ENCODE measurements at regions not wholly inside any gene's neighbourhood (a gene's known extent, or its start where the extent isn't known, plus 50 kb on each side); places are given as distances from the start of the nearest gene placed in this dataset.

DNA sequence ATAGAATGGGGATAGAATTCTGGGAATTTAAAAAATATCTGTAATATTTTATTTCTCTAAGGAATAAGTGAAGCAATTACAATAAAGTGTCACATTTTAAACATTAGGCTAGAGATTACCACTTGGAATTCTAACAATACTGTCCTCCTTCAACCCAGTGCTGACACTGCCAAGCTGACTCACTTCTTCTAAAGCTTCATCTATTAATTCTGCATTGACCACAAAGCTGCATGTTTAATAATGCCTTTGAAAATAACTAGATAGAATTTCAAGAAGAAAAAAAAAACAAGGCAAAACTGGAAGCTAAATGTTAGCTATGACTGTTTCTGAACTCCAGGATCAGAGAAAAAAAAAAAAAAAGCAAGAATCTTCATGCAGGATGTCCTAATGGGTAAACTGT lies 970.7 kb upstream of the FBXO33 start (continued):
- TF ChIP-seq, protein P1, sequence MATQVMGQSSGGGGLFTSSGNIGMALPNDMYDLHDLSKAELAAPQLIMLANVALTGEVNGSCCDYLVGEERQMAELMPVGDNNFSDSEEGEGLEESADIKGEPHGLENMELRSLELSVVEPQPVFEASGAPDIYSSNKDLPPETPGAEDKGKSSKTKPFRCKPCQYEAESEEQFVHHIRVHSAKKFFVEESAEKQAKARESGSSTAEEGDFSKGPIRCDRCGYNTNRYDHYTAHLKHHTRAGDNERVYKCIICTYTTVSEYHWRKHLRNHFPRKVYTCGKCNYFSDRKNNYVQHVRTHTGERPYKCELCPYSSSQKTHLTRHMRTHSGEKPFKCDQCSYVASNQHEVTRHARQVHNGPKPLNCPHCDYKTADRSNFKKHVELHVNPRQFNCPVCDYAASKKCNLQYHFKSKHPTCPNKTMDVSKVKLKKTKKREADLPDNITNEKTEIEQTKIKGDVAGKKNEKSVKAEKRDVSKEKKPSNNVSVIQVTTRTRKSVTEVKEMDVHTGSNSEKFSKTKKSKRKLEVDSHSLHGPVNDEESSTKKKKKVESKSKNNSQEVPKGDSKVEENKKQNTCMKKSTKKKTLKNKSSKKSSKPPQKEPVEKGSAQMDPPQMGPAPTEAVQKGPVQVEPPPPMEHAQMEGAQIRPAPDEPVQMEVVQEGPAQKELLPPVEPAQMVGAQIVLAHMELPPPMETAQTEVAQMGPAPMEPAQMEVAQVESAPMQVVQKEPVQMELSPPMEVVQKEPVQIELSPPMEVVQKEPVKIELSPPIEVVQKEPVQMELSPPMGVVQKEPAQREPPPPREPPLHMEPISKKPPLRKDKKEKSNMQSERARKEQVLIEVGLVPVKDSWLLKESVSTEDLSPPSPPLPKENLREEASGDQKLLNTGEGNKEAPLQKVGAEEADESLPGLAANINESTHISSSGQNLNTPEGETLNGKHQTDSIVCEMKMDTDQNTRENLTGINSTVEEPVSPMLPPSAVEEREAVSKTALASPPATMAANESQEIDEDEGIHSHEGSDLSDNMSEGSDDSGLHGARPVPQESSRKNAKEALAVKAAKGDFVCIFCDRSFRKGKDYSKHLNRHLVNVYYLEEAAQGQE (IDR thresholded peaks at IDR 0.05) = no peak

DNA sequence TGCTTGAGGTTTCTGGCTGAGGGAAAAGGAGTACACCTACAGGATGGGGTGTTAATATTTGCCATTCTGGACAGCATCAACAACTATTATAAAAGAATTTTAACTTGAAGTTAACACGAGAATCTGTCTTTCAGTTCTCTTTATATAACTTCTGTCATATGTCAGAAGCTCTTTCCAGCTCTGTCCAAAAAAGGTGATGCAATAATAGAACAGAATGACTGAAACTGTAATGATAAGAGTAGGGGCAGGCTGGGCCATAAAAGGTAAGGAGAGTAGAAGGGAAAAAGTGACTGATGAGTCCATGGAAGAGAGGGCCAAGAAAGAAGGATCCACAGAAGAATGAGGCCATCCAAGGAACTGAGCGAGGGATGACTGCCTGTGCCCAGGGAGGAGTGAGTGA lies 966.7 kb upstream of the FBXO33 start:
- TF ChIP-seq, protein P2, sequence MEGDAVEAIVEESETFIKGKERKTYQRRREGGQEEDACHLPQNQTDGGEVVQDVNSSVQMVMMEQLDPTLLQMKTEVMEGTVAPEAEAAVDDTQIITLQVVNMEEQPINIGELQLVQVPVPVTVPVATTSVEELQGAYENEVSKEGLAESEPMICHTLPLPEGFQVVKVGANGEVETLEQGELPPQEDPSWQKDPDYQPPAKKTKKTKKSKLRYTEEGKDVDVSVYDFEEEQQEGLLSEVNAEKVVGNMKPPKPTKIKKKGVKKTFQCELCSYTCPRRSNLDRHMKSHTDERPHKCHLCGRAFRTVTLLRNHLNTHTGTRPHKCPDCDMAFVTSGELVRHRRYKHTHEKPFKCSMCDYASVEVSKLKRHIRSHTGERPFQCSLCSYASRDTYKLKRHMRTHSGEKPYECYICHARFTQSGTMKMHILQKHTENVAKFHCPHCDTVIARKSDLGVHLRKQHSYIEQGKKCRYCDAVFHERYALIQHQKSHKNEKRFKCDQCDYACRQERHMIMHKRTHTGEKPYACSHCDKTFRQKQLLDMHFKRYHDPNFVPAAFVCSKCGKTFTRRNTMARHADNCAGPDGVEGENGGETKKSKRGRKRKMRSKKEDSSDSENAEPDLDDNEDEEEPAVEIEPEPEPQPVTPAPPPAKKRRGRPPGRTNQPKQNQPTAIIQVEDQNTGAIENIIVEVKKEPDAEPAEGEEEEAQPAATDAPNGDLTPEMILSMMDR (IDR thresholded peaks at IDR 0.05; ENCODE audit: low read depth, low read length, missing input control) = no peak
- TF ChIP-seq HNF4A (conservative IDR thresholded peaks at IDR 0.05) (no peak), RAD21 (IDR thresholded peaks at IDR 0.05) (no peak), SP1 (IDR thresholded peaks at IDR 0.05) (no peak), HNF4G (IDR thresholded peaks at IDR 0.05) (no peak), YY1 (IDR thresholded peaks at IDR 0.05) (no peak), JUND (IDR thresholded peaks at IDR 0.05) (no peak), TAF1 (conservative IDR thresholded peaks at IDR 0.05) (no peak), RXRA (IDR thresholded peaks at IDR 0.05) (no peak), FOXA2 (IDR thresholded peaks at IDR 0.05) (no peak), EGR1 (IDR thresholded peaks at IDR 0.05; ENCODE audit: low read depth in 2 of 2) (no peak), GABPA (IDR thresholded peaks at IDR 0.05 in 1 of 2, conservative IDR thresholded peaks at IDR 0.05 in 1 of 2) (no peak), NR2F2 (IDR thresholded peaks at IDR 0.05) (no peak), FOXA1 (IDR thresholded peaks at IDR 0.05) (no peak)
- TF ChIP-seq, protein P3, sequence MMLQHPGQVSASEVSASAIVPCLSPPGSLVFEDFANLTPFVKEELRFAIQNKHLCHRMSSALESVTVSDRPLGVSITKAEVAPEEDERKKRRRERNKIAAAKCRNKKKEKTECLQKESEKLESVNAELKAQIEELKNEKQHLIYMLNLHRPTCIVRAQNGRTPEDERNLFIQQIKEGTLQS (IDR thresholded peaks at IDR 0.05) = no peak
- TF ChIP-seq, protein P4, sequence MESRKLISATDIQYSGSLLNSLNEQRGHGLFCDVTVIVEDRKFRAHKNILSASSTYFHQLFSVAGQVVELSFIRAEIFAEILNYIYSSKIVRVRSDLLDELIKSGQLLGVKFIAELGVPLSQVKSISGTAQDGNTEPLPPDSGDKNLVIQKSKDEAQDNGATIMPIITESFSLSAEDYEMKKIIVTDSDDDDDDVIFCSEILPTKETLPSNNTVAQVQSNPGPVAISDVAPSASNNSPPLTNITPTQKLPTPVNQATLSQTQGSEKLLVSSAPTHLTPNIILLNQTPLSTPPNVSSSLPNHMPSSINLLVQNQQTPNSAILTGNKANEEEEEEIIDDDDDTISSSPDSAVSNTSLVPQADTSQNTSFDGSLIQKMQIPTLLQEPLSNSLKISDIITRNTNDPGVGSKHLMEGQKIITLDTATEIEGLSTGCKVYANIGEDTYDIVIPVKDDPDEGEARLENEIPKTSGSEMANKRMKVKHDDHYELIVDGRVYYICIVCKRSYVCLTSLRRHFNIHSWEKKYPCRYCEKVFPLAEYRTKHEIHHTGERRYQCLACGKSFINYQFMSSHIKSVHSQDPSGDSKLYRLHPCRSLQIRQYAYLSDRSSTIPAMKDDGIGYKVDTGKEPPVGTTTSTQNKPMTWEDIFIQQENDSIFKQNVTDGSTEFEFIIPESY (IDR thresholded peaks at IDR 0.05) = no peak
- TF ChIP-seq, protein P1 (IDR thresholded peaks at IDR 0.05) = no peak
- TF ChIP-seq, protein P5, sequence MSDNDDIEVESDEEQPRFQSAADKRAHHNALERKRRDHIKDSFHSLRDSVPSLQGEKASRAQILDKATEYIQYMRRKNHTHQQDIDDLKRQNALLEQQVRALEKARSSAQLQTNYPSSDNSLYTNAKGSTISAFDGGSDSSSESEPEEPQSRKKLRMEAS (IDR thresholded peaks at IDR 0.05) = no peak
- Histone ChIP-seq H3K27me3 (ENCODE audit: control insufficient read depth in 4 of 4, insufficient read depth in 4 of 4, low read length in 3 of 4) (no peaks in the 10 kb centered on the region), H3K4me1 (ENCODE audit: control insufficient read depth in 4 of 4, insufficient read depth in 4 of 4, low read length in 3 of 4) (no peaks in the 10 kb centered on the region), H3K4me3 (ENCODE audit: low read depth in 1 of 3, low read length in 3 of 3) (no peak overlapping the region), H3K9ac (ENCODE audit: low read depth in 1 of 2, low read length in 2 of 2) (no peak overlapping the region), H3K9me3 (ENCODE audit: control insufficient read depth in 4 of 4, low read length in 3 of 4) (no peaks in the 10 kb centered on the region), H3K36me3 (ENCODE audit: control insufficient read depth in 4 of 4, insufficient read depth in 3 of 4, low read depth in 1 of 4, low read length in 3 of 4) (no peaks in the 10 kb centered on the region), H3K27ac (ENCODE audit: low read depth in 1 of 2, low read length in 2 of 2) (no peak overlapping the region)
- 74% methylated on average over 2 of the region's 2 CpGs for WGBS
- no peak for DNase-seq (ENCODE audit: low spot score)
